Left renal cortex interstitium (tissue), 4 donors: ENCODE measurements at regions not wholly inside any gene's neighbourhood (a gene's known extent, or its start where the extent isn't known, plus 50 kb on each side); places are given as distances from the start of the nearest gene placed in this dataset.
A peak's percentile ranks its signal among the peaks of the same experiment; 100 is the strongest.
"Not testable (repeated sequence)": the region's sequence is repeated elsewhere in the genome, so short reads cannot be mapped to it uniquely, and the experiment has no call there.

Experiments used
- DNase-seq, 4 donors: peaks; one replicate each; pipeline ENCODE4 v3.0.0-alpha.2; 2013; ENCODE audit warnings: low read depth in 4 of 4, low spot score in 2 of 4, missing footprints in 1 of 4

- DNase-seq = no peak
Observed at GRCh38 chr11:112611771-112612170, 349.4 kb upstream of the NCAM1 start.

- peak in 1 of 4 donors; percentile 34 for DNase-seq
Observed at GRCh38 chr11:112612250-112612849, 348.9 kb upstream of the NCAM1 start.

- DNase-seq = no peak
Observed at GRCh38 chr11:112613051-112613972, 347.9 kb upstream of the NCAM1 start.

- no peak for DNase-seq
Observed at GRCh38 chr11:112614605-112615004, 346.6 kb upstream of the NCAM1 start.

GRCh38 chr11:112615238-112615637 lies 346.0 kb upstream of the NCAM1 start:
- DNase-seq = no peak

GRCh38 chr11:112615891-112616290 lies 345.3 kb upstream of the NCAM1 start:
- no peak for DNase-seq

- DNase-seq = no peak
Observed at GRCh38 chr11:112616327-112617097, 344.7 kb upstream of the NCAM1 start.

GRCh38 chr11:112617098-112617425 lies 344.2 kb upstream of the NCAM1 start:
- DNase-seq = no peak

GRCh38 chr11:112617977-112618826 lies 343.0 kb upstream of the NCAM1 start:
- no peak for DNase-seq

GRCh38 chr11:112619106-112619505 lies 342.1 kb upstream of the NCAM1 start:
- no peak for DNase-seq

GRCh38 chr11:112620621-112621394 lies 340.4 kb upstream of the NCAM1 start:
- no peak for DNase-seq

GRCh38 chr11:112623057-112623456 lies 338.2 kb upstream of the NCAM1 start:
- no peak for DNase-seq

- peak; percentile 59 to 77 (median 74) for DNase-seq
Observed at GRCh38 chr11:112624431-112624830, 336.8 kb upstream of the NCAM1 start.

- not testable (repeated sequence) for DNase-seq
Observed at GRCh38 chr11:112624971-112625370, 336.2 kb upstream of the NCAM1 start.

- DNase-seq = no peak
Observed at GRCh38 chr11:112625814-112626213, 335.4 kb upstream of the NCAM1 start.

GRCh38 chr11:112626731-112627130 lies 334.5 kb upstream of the NCAM1 start:
- DNase-seq = no peak

GRCh38 chr11:112627588-112628045 lies 333.6 kb upstream of the NCAM1 start:
- DNase-seq = no peak

GRCh38 chr11:112628676-112629075 lies 332.5 kb upstream of the NCAM1 start:
- DNase-seq = no peak

GRCh38 chr11:112630496-112630895 lies 330.7 kb upstream of the NCAM1 start:
- no peak for DNase-seq

- no peak for DNase-seq
Observed at GRCh38 chr11:112631333-112631732, 329.9 kb upstream of the NCAM1 start.
